ENCODE measurements at regions not wholly inside any gene's neighbourhood (a gene's known extent, or its start where the extent isn't known, plus 50 kb on each side); places are given as distances from the start of the nearest gene placed in this dataset.

DNA sequence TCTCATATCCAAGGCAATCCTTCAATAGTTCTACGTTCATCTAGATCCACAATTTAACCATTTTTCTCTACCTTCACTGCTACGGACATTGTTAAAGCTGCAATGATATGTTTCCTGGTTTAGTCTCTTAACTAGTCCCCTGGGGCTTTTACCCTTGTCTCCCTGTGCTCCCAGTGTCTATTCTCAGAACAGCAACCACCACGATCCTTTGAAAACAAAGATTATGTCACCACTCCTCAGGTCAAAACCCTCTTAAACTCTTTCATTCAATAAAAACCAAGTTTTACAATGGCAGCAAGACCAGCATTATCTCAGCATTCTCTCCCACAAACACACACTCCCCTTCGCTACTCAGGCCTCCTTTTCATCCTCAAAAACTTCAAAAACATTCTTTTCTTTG, 298.2 kb upstream of the CHST9 start:
- TF ChIP-seq, protein P1, sequence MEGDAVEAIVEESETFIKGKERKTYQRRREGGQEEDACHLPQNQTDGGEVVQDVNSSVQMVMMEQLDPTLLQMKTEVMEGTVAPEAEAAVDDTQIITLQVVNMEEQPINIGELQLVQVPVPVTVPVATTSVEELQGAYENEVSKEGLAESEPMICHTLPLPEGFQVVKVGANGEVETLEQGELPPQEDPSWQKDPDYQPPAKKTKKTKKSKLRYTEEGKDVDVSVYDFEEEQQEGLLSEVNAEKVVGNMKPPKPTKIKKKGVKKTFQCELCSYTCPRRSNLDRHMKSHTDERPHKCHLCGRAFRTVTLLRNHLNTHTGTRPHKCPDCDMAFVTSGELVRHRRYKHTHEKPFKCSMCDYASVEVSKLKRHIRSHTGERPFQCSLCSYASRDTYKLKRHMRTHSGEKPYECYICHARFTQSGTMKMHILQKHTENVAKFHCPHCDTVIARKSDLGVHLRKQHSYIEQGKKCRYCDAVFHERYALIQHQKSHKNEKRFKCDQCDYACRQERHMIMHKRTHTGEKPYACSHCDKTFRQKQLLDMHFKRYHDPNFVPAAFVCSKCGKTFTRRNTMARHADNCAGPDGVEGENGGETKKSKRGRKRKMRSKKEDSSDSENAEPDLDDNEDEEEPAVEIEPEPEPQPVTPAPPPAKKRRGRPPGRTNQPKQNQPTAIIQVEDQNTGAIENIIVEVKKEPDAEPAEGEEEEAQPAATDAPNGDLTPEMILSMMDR (IDR thresholded peaks at IDR 0.05; ENCODE audit: unreplicated experiment): no peak
- no peaks in the 10 kb centered on the region for H3K9me3 Mint-ChIP-seq (ENCODE audit: low read depth)
- H3K4me1 Mint-ChIP-seq (ENCODE audit: low read depth): peaks cover 23% of the 10 kb centered on the region
- H3K36me3 Mint-ChIP-seq (ENCODE audit: insufficient read depth): no peaks in the 10 kb centered on the region
- H3K4me3 Mint-ChIP-seq (ENCODE audit: low read depth): no peak overlapping the region
- DNase-seq (ENCODE audit: low spot score, unreplicated experiment): no peak
- no peak overlapping the region for H3K27ac Mint-ChIP-seq
- peaks cover 33% of the 10 kb centered on the region for H3K27me3 Mint-ChIP-seq

DNA sequence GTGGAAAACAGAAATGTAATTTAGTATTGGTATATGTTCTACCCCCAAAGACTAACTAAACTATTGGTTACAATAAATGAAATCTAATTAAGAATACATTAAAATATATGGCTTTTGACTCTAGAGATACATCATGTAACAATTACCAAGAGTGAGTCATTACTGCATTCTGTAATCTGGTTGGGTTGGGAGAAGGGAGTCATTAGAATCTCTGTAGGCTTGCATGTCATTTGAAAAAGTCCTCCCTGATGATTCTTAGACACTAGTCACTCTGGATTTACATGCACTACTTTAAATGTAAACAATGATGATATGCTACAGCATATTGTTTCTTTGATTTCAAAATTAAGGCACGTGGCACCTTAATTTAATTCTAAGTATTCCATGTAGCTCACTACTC, 293.4 kb upstream of the CHST9 start:
- no peaks in the 10 kb centered on the region for H3K36me3 Mint-ChIP-seq (ENCODE audit: insufficient read depth)
- H3K27me3 Mint-ChIP-seq: peaks cover 23% of the 10 kb centered on the region
- no peak overlapping the region for H3K4me3 Mint-ChIP-seq (ENCODE audit: low read depth)
- H3K27ac Mint-ChIP-seq: no peak overlapping the region
- H3K9me3 Mint-ChIP-seq (ENCODE audit: low read depth): no peaks in the 10 kb centered on the region
- DNase-seq (ENCODE audit: low spot score, unreplicated experiment): no peak
- peaks cover 4% of the 10 kb centered on the region for H3K4me1 Mint-ChIP-seq (ENCODE audit: low read depth)
- TF ChIP-seq, protein P1 (IDR thresholded peaks at IDR 0.05; ENCODE audit: unreplicated experiment): no peak

DNA sequence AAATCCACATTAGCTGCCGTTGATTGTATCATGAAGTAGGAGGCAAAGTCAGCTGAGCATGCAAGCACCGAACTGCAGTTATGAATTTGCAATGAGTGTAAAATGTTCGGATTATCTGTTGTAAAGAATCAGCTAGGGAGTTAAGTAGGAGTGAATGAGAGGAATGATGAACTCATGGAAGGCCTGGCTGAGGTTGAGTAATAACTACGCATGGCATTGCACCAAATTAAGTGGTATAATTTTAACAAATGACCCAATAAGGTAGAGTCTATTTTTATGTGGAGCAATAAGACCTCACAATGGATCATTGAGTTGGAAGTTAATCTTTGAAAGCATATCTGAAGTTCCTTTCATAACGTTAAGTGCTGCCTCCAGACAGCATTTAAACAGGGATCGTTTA, 288.2 kb upstream of the CHST9 start:
- no peaks in the 10 kb centered on the region for H3K36me3 Mint-ChIP-seq (ENCODE audit: insufficient read depth)
- H3K9me3 Mint-ChIP-seq (ENCODE audit: low read depth): no peaks in the 10 kb centered on the region
- no peaks in the 10 kb centered on the region for H3K4me1 Mint-ChIP-seq (ENCODE audit: low read depth)
- H3K4me3 Mint-ChIP-seq (ENCODE audit: low read depth): no peak overlapping the region
- H3K27me3 Mint-ChIP-seq: no peaks in the 10 kb centered on the region
- DNase-seq (ENCODE audit: low spot score, unreplicated experiment): no peak
- H3K27ac Mint-ChIP-seq: no peak overlapping the region
- TF ChIP-seq, protein P1 (IDR thresholded peaks at IDR 0.05; ENCODE audit: unreplicated experiment): no peak

DNA sequence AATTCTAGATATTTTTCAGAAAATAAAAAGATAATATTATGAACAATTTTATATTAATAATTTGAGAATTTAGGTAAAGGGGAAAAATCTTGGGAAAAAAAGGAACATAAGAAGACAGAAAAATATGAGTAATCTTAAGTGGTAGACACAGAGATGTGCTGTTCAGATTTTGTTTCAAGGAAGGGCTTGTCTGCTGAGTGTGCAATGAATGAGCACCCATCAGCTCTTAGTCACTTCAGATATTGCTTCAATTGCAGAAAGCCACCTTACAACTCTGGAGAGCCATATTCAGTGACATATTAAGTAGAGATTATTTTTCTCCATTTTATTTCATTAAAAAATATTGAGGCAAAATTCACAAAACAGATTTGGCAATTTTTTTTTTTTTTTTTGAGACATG, 282.0 kb upstream of the CHST9 start:
- H3K4me1 Mint-ChIP-seq (ENCODE audit: low read depth): no peaks in the 10 kb centered on the region
- no peak overlapping the region for H3K27ac Mint-ChIP-seq
- H3K4me3 Mint-ChIP-seq (ENCODE audit: low read depth): no peak overlapping the region
- no peak for DNase-seq (ENCODE audit: low spot score, unreplicated experiment)
- no peaks in the 10 kb centered on the region for H3K27me3 Mint-ChIP-seq
- H3K9me3 Mint-ChIP-seq (ENCODE audit: low read depth): no peaks in the 10 kb centered on the region
- no peaks in the 10 kb centered on the region for H3K36me3 Mint-ChIP-seq (ENCODE audit: insufficient read depth)
- TF ChIP-seq, protein P1 (IDR thresholded peaks at IDR 0.05; ENCODE audit: unreplicated experiment): no peak

DNA sequence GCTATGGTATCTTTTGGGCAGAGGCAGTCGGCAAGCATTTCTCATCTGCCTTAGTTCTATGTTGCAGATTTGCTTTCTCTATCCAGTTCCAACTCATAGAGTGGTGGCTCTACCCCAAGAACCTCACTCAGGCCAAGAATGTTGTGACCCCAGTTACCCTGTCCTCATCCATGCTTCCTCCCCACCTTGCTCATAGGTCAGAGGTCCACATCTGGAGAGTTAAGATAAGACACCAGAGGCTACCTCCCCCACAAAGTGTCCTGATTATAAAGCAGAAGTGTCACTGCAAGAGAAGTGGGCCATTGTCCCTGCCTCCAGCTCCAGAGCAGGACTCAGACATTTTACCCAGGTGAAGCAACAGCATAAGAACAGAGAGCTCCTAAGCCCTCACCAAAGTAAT, 276.8 kb upstream of the CHST9 start:
- Mint-ChIP-seq H3K9me3 (ENCODE audit: low read depth) (no peaks in the 10 kb centered on the region), H3K4me1 (ENCODE audit: low read depth) (no peaks in the 10 kb centered on the region), H3K27me3 (no peaks in the 10 kb centered on the region), H3K4me3 (ENCODE audit: low read depth) (no peak overlapping the region), H3K27ac (no peak overlapping the region), H3K36me3 (ENCODE audit: insufficient read depth) (no peaks in the 10 kb centered on the region)
- DNase-seq (ENCODE audit: low spot score, unreplicated experiment): no peak
- TF ChIP-seq, protein P1 (IDR thresholded peaks at IDR 0.05; ENCODE audit: unreplicated experiment): no peak
